Heart left ventricle (tissue), 16 donors: ENCODE measurements at regions not wholly inside any gene's neighbourhood (a gene's known extent, or its start where the extent isn't known, plus 50 kb on each side); places are given as distances from the start of the nearest gene placed in this dataset.

Experiments used
- ATAC-seq, 4 donors: fragments of 200-7000 bp; cut with Tn5 transposase; one replicate each; pipeline ENCODE4 v1.9.1; 2020 to 2022; ENCODE audit warnings: moderate library complexity in 4 of 4, mild to moderate bottlenecking in 3 of 4, moderate number of reproducible peaks in 1 of 4
- DNase-seq, 5 donors: peaks; one replicate each; pipeline ENCODE4 v3.0.0-alpha.2; 2020
- H3K27ac ChIP-seq, 12 donors: fragments of 200-600 bp; sonication (generic) in 4 of 12; one replicate each; pipeline versions ENCODE4 v1.5.0 to v1.8.0; 2016 to 2022; ENCODE audit warnings: mild to moderate bottlenecking in 2 of 12
- H3K27me3 ChIP-seq, 9 donors: fragments of 200-600 bp; sonication (generic) in 2 of 9; one replicate each; pipeline versions ENCODE4 v1.5.1 to v1.8.0; 2016 to 2022; ENCODE audit warnings: mild to moderate bottlenecking in 3 of 9
- H3K36me3 ChIP-seq, 9 donors: fragments of 200-600 bp; sonication (generic) in 2 of 9; one replicate each; pipeline versions ENCODE4 v1.5.0 to v1.8.0; 2018 to 2022; ENCODE audit warnings: mild to moderate bottlenecking in 2 of 9
- H3K4me1 ChIP-seq, 12 donors: fragments of 200-600 bp; sonication (generic) in 4 of 12; one replicate each; pipeline versions ENCODE4 v1.5.0 to v1.8.0; 2016 to 2022; ENCODE audit warnings: mild to moderate bottlenecking in 3 of 12
- H3K4me3 ChIP-seq, 12 donors: fragments of 200-600 bp; sonication (generic) in 4 of 12; one replicate each; pipeline versions ENCODE4 v1.5.0 to v1.8.0; 2017 to 2022; ENCODE audit warnings: mild to moderate bottlenecking in 9 of 12, moderate library complexity in 4 of 12
- H3K9me3 ChIP-seq, 12 donors: fragments of 200-600 bp; sonication (generic) in 4 of 12; one replicate each; pipeline versions ENCODE4 v1.5.0 to v1.8.0; 2016 to 2022; ENCODE audit warnings: mild to moderate bottlenecking in 1 of 12
- CTCF ChIP-seq, 12 donors: fragments of 200-600 bp; sonication (generic) in 4 of 12; IDR thresholded peaks; one replicate each; pipeline versions ENCODE4 v1.5.0 to v1.8.0; 2018 to 2022; ENCODE audit warnings: antibody characterized with exemption in 12 of 12, mild to moderate bottlenecking in 5 of 12
- POLR2A ChIP-seq, 2 donors: fragments of 450-650 bp; IDR thresholded peaks; one replicate each; pipeline ENCODE4 v1.6.1; 2017; ENCODE audit warnings: antibody characterized with exemption in 2 of 2, mild to moderate bottlenecking in 2 of 2, moderate library complexity in 2 of 2
- WGBS, 4 donors: extraction: QIAGEN DNeasy Blood & Tissue Kit in 2 of 4; methylation state at CpG; one replicate each; pipeline versions ENCODE4 v1.1.5 to v1.1.7; 2013 to 2018; 5-methylcytosine and 5-hydroxymethylcytosine counted together
- intact Hi-C, 10 donors: fragments of 100-400 bp; cut with DNase I; formaldehyde crosslinking; loops; one replicate each; pipeline versions ENCODE4 v1.11.1 to v1.14.2; 2022
- donor health status: ischemic (EF 13 %, LVEDD 7.1; RV severe dilation, severe dysfunction).
- donor health status: healthy with polysubstance abuse.
- donor health status: DM: no; HTN: yes; CAD: no.
- donor health status: DM: no; HTN: no; CAD: no.
- donor health status: ischemic (EF 25% LVEDD 6.9; RV normal size, moderate dysfunction).
- donor health status: ischemic (EF 25% LVEDD 5.7; RV mildly dilated, moderate dysfunction).
- donor health status: healthy.
- donor health status: DM: yes; HTN: yes; CAD: no.
- donor health status: ischemic (EF 35%, LVEDD 5.7; RV mildly dilated, moderate dysfunction).
- donor health status: nonischemic (EF 11% LVEDD 7.7; RV severe dilation, severe dysfunction).
- donor health status: DM: yes; HTN: yes; CAD: no.
- donor health status: PGD.
- donor health status: ischemic (EF 29% LVEDD 5.4; RV normal size, mild dysfunction).
- donor health status: nonischemic (EF 23%, LVEDD 6.1; RV moderate dilation, normal function).

GRCh38 chr6:3520281-3521230, 63.7 kb upstream of the SLC22A23 start:
- WGBS, 4 donors, result 83 to 90% (median 86%) methylated on average over 10 of the region's 10 CpGs
- intact Hi-C loops, result no loop called here
- H3K36me3 ChIP-seq, result no peaks in the 10 kb centered on the region
- H3K27ac ChIP-seq, result no peak overlapping the region
- peaks cover 0 to 12% (median 3%) of the 10 kb centered on the region in 9 donors for H3K27me3 ChIP-seq
- H3K4me1 ChIP-seq, result no peaks in the 10 kb centered on the region
- ATAC-seq (no peak), DNase-seq (no peak)
- peaks cover 0 to 5% (median 0%) of the 10 kb centered on the region in 12 donors for H3K9me3 ChIP-seq
- TF ChIP-seq CTCF (IDR thresholded peaks at IDR 0.05) (no peak), POLR2A (IDR thresholded peaks at IDR 0.05) (no peak)
- no peak overlapping the region for H3K4me3 ChIP-seq

- 61 to 72% (median 68%) methylated on average over 15 of the region's 15 CpGs for WGBS, 4 donors
- intact Hi-C loops, result loop anchor here in 1 of 10 donors (10.0 kb wide), 1 partner anchor 186 kb away; no protein-coding TSS in a partner anchor
- no peak for ATAC-seq
- Histone ChIP-seq H3K4me3 (no peak overlapping the region), H3K27ac (no peak overlapping the region), H3K9me3 (peaks cover 0 to 5% (median 0%) of the 10 kb centered on the region in 12 donors), H3K4me1 (no peaks in the 10 kb centered on the region), H3K27me3 (peaks cover 0 to 12% (median 3%) of the 10 kb centered on the region in 9 donors), H3K36me3 (no peaks in the 10 kb centered on the region)
- TF ChIP-seq POLR2A (IDR thresholded peaks at IDR 0.05), result no peak
- TF ChIP-seq CTCF (IDR thresholded peaks at IDR 0.05), result no peak
- no peak for DNase-seq
These were observed 61.7 kb upstream of the SLC22A23 start for GRCh38 chr6:3518356-3519190.

GRCh38 chr6:3517350-3517749, 60.5 kb upstream of the SLC22A23 start:
- Histone ChIP-seq H3K4me3 (no peak overlapping the region), H3K27ac (no peak overlapping the region), H3K9me3 (peaks cover 0 to 5% (median 0%) of the 10 kb centered on the region in 12 donors), H3K36me3 (no peaks in the 10 kb centered on the region), H3K4me1 (no peaks in the 10 kb centered on the region), H3K27me3 (peaks cover 0 to 12% (median 4%) of the 10 kb centered on the region in 9 donors)
- WGBS, 4 donors, result 74 to 78% (median 76%) methylated on average over 6 of the region's 6 CpGs
- no peak for DNase-seq
- no peak for ATAC-seq
- TF ChIP-seq POLR2A (IDR thresholded peaks at IDR 0.05), result no peak
- no peak for TF ChIP-seq CTCF (IDR thresholded peaks at IDR 0.05)
- intact Hi-C loops, result loop anchor here in 1 of 10 donors (10.0 kb wide), 1 partner anchor 187 kb away; no protein-coding TSS in a partner anchor
